HEK293 (cell line): ENCODE measurements at regions not wholly inside any gene's neighbourhood (a gene's known extent, or its start where the extent isn't known, plus 50 kb on each side); places are given as distances from the start of the nearest gene placed in this dataset.

Experiments
- CTCF ChIA-PET: fragments of 350-600 bp; formaldehyde crosslinking; extraction: SDS; loops from one replicate; lab custom pipeline; 2021; ENCODE audit warnings: antibody characterized with exemption; lab: Yijun Ruan, JAX
- POLR2A ChIA-PET: fragments of 300-600 bp; formaldehyde crosslinking; extraction: SDS; loops from one replicate; lab custom pipeline; 2020; ENCODE audit warnings: antibody characterized with exemption, inconsistent platforms; lab: Yijun Ruan, JAX
- H3K27ac ChIP-seq: fragments of 200-500 bp; sonication (Bioruptor generic); 2 replicates; pipeline ENCODE4 v1.5.1; 2014; ENCODE audit warnings: low read depth, low read length, control low read depth, inconsistent platforms; ENCODE audit errors: extremely low read depth
- H3K36me3 ChIP-seq, 2 experiments: fragments of 200-500 bp in 1 of 2; sonication (Bioruptor generic) in 1 of 2; 1 replicate in 1 of 2; 2 replicates in 1 of 2; pipeline ENCODE4 v1.5.1; 2014 to 2017; ENCODE audit warnings: inconsistent platforms in 2 of 2, low read length in 2 of 2; ENCODE audit not compliant: control insufficient read depth in 2 of 2, insufficient read depth in 1 of 2
- H3K4me1 ChIP-seq: fragments of 200-500 bp; sonication (Bioruptor generic); 2 replicates; pipeline ENCODE4 v1.5.1; 2014; ENCODE audit warnings: mild to moderate bottlenecking, low read length, inconsistent platforms; ENCODE audit not compliant: control insufficient read depth, insufficient read depth
- H3K4me3 ChIP-seq: 2 replicates; pipeline ENCODE4 v1.5.1; 2011; ENCODE audit warnings: low read depth, mild to moderate bottlenecking, control low read depth, low read length, moderate library complexity
- H3K9me3 ChIP-seq: fragments of 200-500 bp; sonication (Bioruptor generic); 2 replicates; pipeline ENCODE4 v1.5.1; 2014; ENCODE audit warnings: low read depth, low read length, inconsistent platforms; ENCODE audit not compliant: control insufficient read depth, insufficient read depth
- ATF2 ChIP-seq: fragments of 450-650 bp; formaldehyde crosslinking; IDR thresholded peaks from 2 replicates; pipeline ENCODE4 v1.5.1; 2016; ENCODE audit warnings: missing biosample characterization, missing genetic modification characterization, low read depth
- GLI4 ChIP-seq: fragments of 450-650 bp; formaldehyde crosslinking; IDR thresholded peaks from 2 replicates; pipeline ENCODE4 v1.5.1; 2016; ENCODE audit warnings: missing biosample characterization, missing genetic modification characterization
- GLIS1 ChIP-seq: fragments of 450-650 bp; formaldehyde crosslinking; IDR thresholded peaks from 2 replicates; pipeline ENCODE4 v1.5.1; 2016; ENCODE audit warnings: missing biosample characterization, missing genetic modification characterization
- KLF1 ChIP-seq: fragments of 450-650 bp; formaldehyde crosslinking; IDR thresholded peaks from 2 replicates; pipeline ENCODE4 v1.5.1; 2016; ENCODE audit warnings: missing biosample characterization, missing genetic modification characterization
- TCF7L2 ChIP-seq: IDR thresholded peaks from 2 replicates; pipeline ENCODE4 v1.6.1; 2011; ENCODE audit warnings: low read depth, mild to moderate bottlenecking, inconsistent platforms, low read length, moderate library complexity, borderline replicate concordance
- ZBTB17 ChIP-seq: fragments of 450-650 bp; formaldehyde crosslinking; IDR thresholded peaks from 2 replicates; pipeline ENCODE4 v1.5.1; 2016; ENCODE audit warnings: missing biosample characterization, missing genetic modification characterization
- ZBTB8A ChIP-seq: fragments of 450-650 bp; formaldehyde crosslinking; IDR thresholded peaks from 2 replicates; pipeline ENCODE4 v1.5.1; 2016; ENCODE audit warnings: missing biosample characterization, missing genetic modification characterization
- ZFP69B ChIP-seq: fragments of 450-650 bp; formaldehyde crosslinking; IDR thresholded peaks from 2 replicates; pipeline ENCODE4 v1.5.1; 2016; ENCODE audit warnings: missing biosample characterization, missing genetic modification characterization
- ZIC2 ChIP-seq: fragments of 450-650 bp; formaldehyde crosslinking; IDR thresholded peaks from 2 replicates; pipeline ENCODE4 v1.5.1; 2016; ENCODE audit warnings: missing biosample characterization, missing genetic modification characterization
- ZNF140 ChIP-seq: fragments of 450-650 bp; formaldehyde crosslinking; IDR thresholded peaks from 2 replicates; pipeline ENCODE4 v1.5.1; 2016; ENCODE audit warnings: missing biosample characterization, missing genetic modification characterization
- ZNF155 ChIP-seq: fragments of 450-650 bp; formaldehyde crosslinking; IDR thresholded peaks from 2 replicates; pipeline ENCODE4 v1.5.1; 2016; ENCODE audit warnings: missing biosample characterization, missing genetic modification characterization
- ZNF239 ChIP-seq: fragments of 450-650 bp; formaldehyde crosslinking; IDR thresholded peaks from 2 replicates; pipeline ENCODE4 v1.5.1; 2016; ENCODE audit warnings: missing biosample characterization, missing genetic modification characterization
- ZNF24 ChIP-seq: fragments of 450-650 bp; formaldehyde crosslinking; IDR thresholded peaks from 2 replicates; pipeline ENCODE4 v1.5.1; 2016; ENCODE audit warnings: missing biosample characterization, missing genetic modification characterization
- ZNF26 ChIP-seq: fragments of 450-650 bp; formaldehyde crosslinking; IDR thresholded peaks from 2 replicates; pipeline ENCODE4 v1.5.1; 2016; ENCODE audit warnings: missing biosample characterization, missing genetic modification characterization
- ZNF292 ChIP-seq: fragments of 450-650 bp; formaldehyde crosslinking; IDR thresholded peaks from 2 replicates; pipeline ENCODE4 v1.5.1; 2016; ENCODE audit warnings: low read depth, missing biosample characterization, missing genetic modification characterization, borderline replicate concordance
- ZNF324 ChIP-seq: fragments of 450-650 bp; formaldehyde crosslinking; IDR thresholded peaks from 2 replicates; pipeline ENCODE4 v1.5.1; 2016; ENCODE audit warnings: missing biosample characterization, missing genetic modification characterization
- ZNF335 ChIP-seq: fragments of 450-650 bp; formaldehyde crosslinking; conservative IDR thresholded peaks from 2 replicates; pipeline ENCODE4 v1.5.1; 2016; ENCODE audit warnings: missing biosample characterization, missing genetic modification characterization
- ZNF449 ChIP-seq: fragments of 450-650 bp; formaldehyde crosslinking; IDR thresholded peaks from 2 replicates; pipeline ENCODE4 v1.5.1; 2017; ENCODE audit warnings: missing biosample characterization, mild to moderate bottlenecking, missing genetic modification characterization, moderate library complexity
- ZNF518A ChIP-seq: fragments of 450-650 bp; formaldehyde crosslinking; conservative IDR thresholded peaks from 2 replicates; pipeline ENCODE4 v1.5.1; 2016; ENCODE audit warnings: low read depth, missing biosample characterization, missing genetic modification characterization
- ZNF529 ChIP-seq: fragments of 450-650 bp; formaldehyde crosslinking; IDR thresholded peaks from 2 replicates; pipeline ENCODE4 v1.5.1; 2017; ENCODE audit warnings: missing genetic modification characterization, missing biosample characterization; ENCODE audit not compliant: insufficient replicate concordance
- ZNF530 ChIP-seq: fragments of 450-650 bp; formaldehyde crosslinking; IDR thresholded peaks from 2 replicates; pipeline ENCODE4 v1.5.1; 2016; ENCODE audit warnings: low read depth, missing biosample characterization, missing genetic modification characterization
- ZNF701 ChIP-seq: fragments of 450-650 bp; formaldehyde crosslinking; IDR thresholded peaks from 2 replicates; pipeline ENCODE4 v1.5.1; 2016; ENCODE audit warnings: missing biosample characterization, missing genetic modification characterization
- ZNF777 ChIP-seq: fragments of 450-650 bp; formaldehyde crosslinking; IDR thresholded peaks from 2 replicates; pipeline ENCODE4 v1.5.1; 2017; ENCODE audit warnings: missing biosample characterization, missing genetic modification characterization, borderline replicate concordance
- ZSCAN30 ChIP-seq: fragments of 450-650 bp; IDR thresholded peaks from 2 replicates; pipeline ENCODE4 v1.5.1; 2018; ENCODE audit warnings: missing biosample characterization, mild to moderate bottlenecking, missing genetic modification characterization, moderate library complexity
- ZSCAN5A ChIP-seq: fragments of 450-650 bp; formaldehyde crosslinking; IDR thresholded peaks from 2 replicates; pipeline ENCODE4 v1.5.1; 2016; ENCODE audit warnings: missing biosample characterization, missing genetic modification characterization

GRCh38 chr16:26231647-26232046 is 539.9 kb downstream of the HS3ST4 start (continued):
- no peak for TF ChIP-seq ZNF449 (tag by site-specific recombination)
- TF ChIP-seq ZNF292 (tag by site-specific recombination), result no peak
- TF ChIP-seq ZNF530 (tag by site-specific recombination), result no peak
- TF ChIP-seq ZNF518A, result no peak
- TF ChIP-seq ZNF777 (tag by site-specific recombination), result no peak
- TF ChIP-seq GLI4, result no peak
- no peak for TF ChIP-seq ZNF335
- no peak for TF ChIP-seq GLIS1 (tag by site-specific recombination)
- no peak for TF ChIP-seq TCF7L2

GRCh38 chr16:26240807-26241206 is 549.0 kb downstream of the HS3ST4 start:
- TF ChIP-seq ZNF701 (tag by site-specific recombination), result no peak
- TF ChIP-seq ZBTB17, result no peak
- no peak for TF ChIP-seq ZNF529 (tag by site-specific recombination)
- TF ChIP-seq ZNF239 (tag by site-specific recombination), result no peak
- TF ChIP-seq ZIC2 (tag by site-specific recombination), result no peak
- TF ChIP-seq ZNF324 (tag by site-specific recombination), result no peak
- TF ChIP-seq ATF2 (tag by site-specific recombination), result no peak
- no peak for TF ChIP-seq ZNF155
- TF ChIP-seq ZFP69B, result no peak
- TF ChIP-seq ZNF26 (tag by site-specific recombination), result no peak
- TF ChIP-seq ZNF335, result no peak
- no peak for TF ChIP-seq ZSCAN5A (tag by site-specific recombination)
- TF ChIP-seq ZSCAN30 (tag by site-specific recombination), result no peak
- TF ChIP-seq KLF1 (tag by site-specific recombination), result no peak
- no peak for TF ChIP-seq ZNF24 (tag by site-specific recombination)
- no peak for TF ChIP-seq ZNF140
- no peak for TF ChIP-seq ZNF449 (tag by site-specific recombination)
- TF ChIP-seq ZBTB8A (tag by site-specific recombination), result no peak
- POLR2A ChIA-PET, result no interaction called here
- CTCF ChIA-PET, result no interaction called here
- Histone ChIP-seq H3K4me3 (no peak overlapping the region), H3K4me1 (no peaks in the 10 kb centered on the region), H3K9me3 (no peaks in the 10 kb centered on the region), H3K36me3 (no peaks in the 10 kb centered on the region), H3K27ac (no peak overlapping the region)
